ENCODE measurements at regions not wholly inside any gene's neighbourhood (a gene's known extent, or its start where the extent isn't known, plus 50 kb on each side); places are given as distances from the start of the nearest gene placed in this dataset.
A peak's percentile ranks its signal among the peaks of the same experiment; 100 is the strongest.

GRCh38 chr5:135271533-135272310, 127.3 kb downstream of the MACROH2A1 start:
- 92% methylated on average over 12 of the region's 14 CpGs for WGBS (ENCODE audit: low lambda C conversion rate)
- TF ChIP-seq GATA2 (CRISPR knock-in tag; IDR thresholded peaks at IDR 0.05), result no peak
- TF ChIP-seq MXI1 (IDR thresholded peaks at IDR 0.05; ENCODE audit: low read depth, low read length), result no peak
- no peak for TF ChIP-seq MAX (IDR thresholded peaks at IDR 0.05; ENCODE audit: low read depth)
- no peak for TF ChIP-seq EZH2phosphoT487 (IDR thresholded peaks at IDR 0.05; ENCODE audit: borderline replicate concordance, low read depth)
- no peak for TF ChIP-seq NRF1 (IDR thresholded peaks at IDR 0.05; ENCODE audit: low read depth, low read length)
- TF ChIP-seq, protein P1, sequence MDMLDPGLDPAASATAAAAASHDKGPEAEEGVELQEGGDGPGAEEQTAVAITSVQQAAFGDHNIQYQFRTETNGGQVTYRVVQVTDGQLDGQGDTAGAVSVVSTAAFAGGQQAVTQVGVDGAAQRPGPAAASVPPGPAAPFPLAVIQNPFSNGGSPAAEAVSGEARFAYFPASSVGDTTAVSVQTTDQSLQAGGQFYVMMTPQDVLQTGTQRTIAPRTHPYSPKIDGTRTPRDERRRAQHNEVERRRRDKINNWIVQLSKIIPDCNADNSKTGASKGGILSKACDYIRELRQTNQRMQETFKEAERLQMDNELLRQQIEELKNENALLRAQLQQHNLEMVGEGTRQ (IDR thresholded peaks at IDR 0.05; ENCODE audit: borderline replicate concordance, low read depth, low read length), result no peak
- no peak for TF ChIP-seq ELF1 (IDR thresholded peaks at IDR 0.05)
- TF ChIP-seq JUND (IDR thresholded peaks at IDR 0.05), result no peak
- TF ChIP-seq RAD21 (IDR thresholded peaks at IDR 0.05; ENCODE audit: low read length), result no peak
- TF ChIP-seq, protein P2, sequence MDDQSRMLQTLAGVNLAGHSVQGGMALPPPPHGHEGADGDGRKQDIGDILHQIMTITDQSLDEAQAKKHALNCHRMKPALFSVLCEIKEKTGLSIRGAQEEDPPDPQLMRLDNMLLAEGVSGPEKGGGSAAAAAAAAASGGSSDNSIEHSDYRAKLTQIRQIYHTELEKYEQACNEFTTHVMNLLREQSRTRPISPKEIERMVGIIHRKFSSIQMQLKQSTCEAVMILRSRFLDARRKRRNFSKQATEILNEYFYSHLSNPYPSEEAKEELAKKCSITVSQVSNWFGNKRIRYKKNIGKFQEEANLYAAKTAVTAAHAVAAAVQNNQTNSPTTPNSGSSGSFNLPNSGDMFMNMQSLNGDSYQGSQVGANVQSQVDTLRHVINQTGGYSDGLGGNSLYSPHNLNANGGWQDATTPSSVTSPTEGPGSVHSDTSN (IDR thresholded peaks at IDR 0.05), result no peak
- TF ChIP-seq FOSL2 (IDR thresholded peaks at IDR 0.05; ENCODE audit: borderline replicate concordance, low read depth), result no peak
- TF ChIP-seq YY1 (IDR thresholded peaks at IDR 0.05; ENCODE audit: low read depth), result no peak
- TF ChIP-seq FOXJ3 (CRISPR knock-in tag; IDR thresholded peaks at IDR 0.05), result no peak
- no peak for TF ChIP-seq TCF12 (IDR thresholded peaks at IDR 0.05)
- TF ChIP-seq, protein P3, sequence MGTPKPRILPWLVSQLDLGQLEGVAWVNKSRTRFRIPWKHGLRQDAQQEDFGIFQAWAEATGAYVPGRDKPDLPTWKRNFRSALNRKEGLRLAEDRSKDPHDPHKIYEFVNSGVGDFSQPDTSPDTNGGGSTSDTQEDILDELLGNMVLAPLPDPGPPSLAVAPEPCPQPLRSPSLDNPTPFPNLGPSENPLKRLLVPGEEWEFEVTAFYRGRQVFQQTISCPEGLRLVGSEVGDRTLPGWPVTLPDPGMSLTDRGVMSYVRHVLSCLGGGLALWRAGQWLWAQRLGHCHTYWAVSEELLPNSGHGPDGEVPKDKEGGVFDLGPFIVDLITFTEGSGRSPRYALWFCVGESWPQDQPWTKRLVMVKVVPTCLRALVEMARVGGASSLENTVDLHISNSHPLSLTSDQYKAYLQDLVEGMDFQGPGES (IDR thresholded peaks at IDR 0.05; ENCODE audit: low read depth, low read length), result no peak
- no peak for TF ChIP-seq FOXM1 (IDR thresholded peaks at IDR 0.05; ENCODE audit: low read depth)
- TF ChIP-seq SIN3A (IDR thresholded peaks at IDR 0.05; ENCODE audit: borderline replicate concordance, low read depth, low read length), result no peak
- TF ChIP-seq GABPA (IDR thresholded peaks at IDR 0.05; ENCODE audit: low read depth), result no peak
- no peak for TF ChIP-seq SMC3 (IDR thresholded peaks at IDR 0.05; ENCODE audit: low read depth, low read length)
- TF ChIP-seq RFX5 (IDR thresholded peaks at IDR 0.05; ENCODE audit: low read length), result no peak
- H3K9me3 ChIP-seq, result no peaks in the 10 kb centered on the region
- DNase-seq, result peak; percentile 27
- ChIA-PET CTCF (no interaction called here), POLR2A (no interaction called here)
- no peaks in the 10 kb centered on the region for H3K79me2 ChIP-seq (ENCODE audit: insufficient read depth)
- peaks cover 2 to 16% of the 10 kb centered on the region in 2 experiments; a peak in 3 of 4 replicates for H3K4me1 ChIP-seq (ENCODE audit: control insufficient read depth in 1 of 2, insufficient read depth in 2 of 2, low read depth in 1 of 2, low read length in 1 of 2)
- no peaks in the 10 kb centered on the region for H3K36me3 ChIP-seq (replicated peaks in 1 of 2; ENCODE audit: control insufficient read depth in 1 of 2, insufficient read depth in 2 of 2, low read length in 1 of 2)
- H3K9me2 ChIP-seq, result no peaks in the 10 kb centered on the region
- H3K4me2 ChIP-seq, result no peak overlapping the region
- no peaks in the 10 kb centered on the region for H3F3A ChIP-seq (replicated peaks; ENCODE audit: insufficient read depth)
- no peak overlapping the region for H3K27ac ChIP-seq (ENCODE audit: low read depth in 2 of 2, low read length in 1 of 2)
- H3K9ac ChIP-seq, result no peak overlapping the region
- no peaks in the 10 kb centered on the region for H4K20me1 ChIP-seq (ENCODE audit: insufficient read depth)
- H3K27me3 ChIP-seq (ENCODE audit: insufficient read depth), result no peaks in the 10 kb centered on the region
- no peak overlapping the region for H2AFZ ChIP-seq (ENCODE audit: low read depth)
- no peak overlapping the region for H3K4me3 ChIP-seq (ENCODE audit: low read depth in 2 of 2, low read length in 1 of 2)
